Esophagus muscularis mucosa (tissue), 4 donors: ENCODE measurements at regions not wholly inside any gene's neighbourhood (a gene's known extent, or its start where the extent isn't known, plus 50 kb on each side); places are given as distances from the start of the nearest gene placed in this dataset.

Source experiments
- CTCF ChIP-seq, 3 experiments: fragments of 200-600 bp in 2 of 3; fragments of 450-650 bp in 1 of 3; sonication (generic) in 2 of 3; IDR thresholded peaks; one replicate each; pipeline ENCODE4 v1.5.1; 2017 to 2019; ENCODE audit warnings: antibody characterized with exemption in 3 of 3, mild to moderate bottlenecking in 2 of 3, moderate library complexity in 1 of 3
- EP300 ChIP-seq: sonication (generic); formaldehyde crosslinking; IDR thresholded peaks from one replicate; pipeline ENCODE4 v1.6.1; 2017; ENCODE audit warnings: antibody characterized with exemption
- POLR2AphosphoS5 ChIP-seq, 2 donors: sonication (generic); formaldehyde crosslinking; IDR thresholded peaks; one replicate each; pipeline ENCODE4 v1.6.1; 2017; ENCODE audit warnings: antibody characterized with exemption in 2 of 2

DNA sequence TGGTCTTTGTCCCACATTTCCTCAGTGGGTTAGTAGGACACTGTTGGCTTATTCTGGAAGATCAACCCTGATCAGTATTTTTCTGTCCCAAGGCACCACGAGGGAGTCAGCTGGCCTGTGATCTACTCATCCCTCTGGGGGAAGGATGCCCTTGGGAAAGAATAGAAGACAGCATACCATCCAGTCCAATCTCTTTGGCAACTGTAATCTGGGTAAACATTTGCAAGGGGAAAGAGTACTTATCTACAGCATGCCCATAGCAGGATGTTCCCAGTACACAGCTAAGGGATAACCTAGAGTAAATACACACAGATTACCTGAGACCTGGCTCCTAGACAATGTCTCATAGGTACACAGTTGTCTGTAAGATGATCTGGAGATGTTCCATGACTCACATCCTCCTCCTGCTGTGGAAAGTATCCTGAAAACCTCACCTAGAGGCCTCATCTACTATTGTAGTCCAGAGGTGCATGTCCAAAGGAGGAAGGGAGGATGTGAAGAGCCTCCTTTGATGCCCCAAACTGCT lies 134.3 kb upstream of the VWC2 start:
- no peak for TF ChIP-seq CTCF (IDR thresholded peaks at IDR 0.05)
- TF ChIP-seq EP300, result no peak
- TF ChIP-seq POLR2AphosphoS5 (IDR thresholded peaks at IDR 0.05), result no peak
